Activated CD4-positive, CD25-positive, alpha-beta regulatory T cell (primary cell): ENCODE measurements at regions not wholly inside any gene's neighbourhood (a gene's known extent, or its start where the extent isn't known, plus 50 kb on each side); places are given as distances from the start of the nearest gene placed in this dataset.
A peak's percentile ranks its signal among the peaks of the same experiment; 100 is the strongest.

Source experiments
- DNase-seq, 4 experiments: peaks; one replicate each; lab custom pipeline; 2025; lab: John Stamatoyannopoulos, UW

DNA sequence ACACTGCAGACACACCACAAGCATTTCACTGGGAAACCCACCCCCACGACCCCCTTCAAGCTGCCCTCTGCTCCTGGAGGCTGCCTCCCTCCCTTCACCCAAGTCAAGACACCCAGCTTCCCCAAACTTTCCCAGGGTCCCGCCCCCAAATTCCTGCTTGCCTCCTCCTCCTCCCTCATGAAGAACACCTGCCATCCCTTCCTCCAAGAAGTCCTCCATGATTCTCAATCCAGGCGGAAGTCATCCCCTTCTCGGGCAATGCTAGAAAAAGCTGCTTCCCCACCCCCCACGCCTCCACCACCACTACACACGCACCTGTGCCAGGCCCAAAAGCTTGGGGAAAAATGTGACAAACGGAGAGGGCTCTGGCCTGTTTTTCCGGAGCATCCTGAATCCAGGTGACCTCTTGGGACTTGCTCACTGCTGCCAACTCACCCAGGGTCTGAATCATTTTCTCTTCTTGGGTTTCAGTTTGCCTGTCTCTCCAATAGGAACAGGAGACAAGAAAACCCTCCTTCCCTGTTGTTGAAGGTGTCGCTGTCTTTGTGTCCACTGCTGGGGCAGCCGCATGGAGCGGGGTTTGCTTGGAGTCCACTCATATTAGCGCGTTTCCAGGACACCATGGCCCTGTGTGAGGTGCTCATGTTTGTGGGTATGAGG lies 101.0 kb upstream of the CASZ1 start:
- no peak for DNase-seq

DNA sequence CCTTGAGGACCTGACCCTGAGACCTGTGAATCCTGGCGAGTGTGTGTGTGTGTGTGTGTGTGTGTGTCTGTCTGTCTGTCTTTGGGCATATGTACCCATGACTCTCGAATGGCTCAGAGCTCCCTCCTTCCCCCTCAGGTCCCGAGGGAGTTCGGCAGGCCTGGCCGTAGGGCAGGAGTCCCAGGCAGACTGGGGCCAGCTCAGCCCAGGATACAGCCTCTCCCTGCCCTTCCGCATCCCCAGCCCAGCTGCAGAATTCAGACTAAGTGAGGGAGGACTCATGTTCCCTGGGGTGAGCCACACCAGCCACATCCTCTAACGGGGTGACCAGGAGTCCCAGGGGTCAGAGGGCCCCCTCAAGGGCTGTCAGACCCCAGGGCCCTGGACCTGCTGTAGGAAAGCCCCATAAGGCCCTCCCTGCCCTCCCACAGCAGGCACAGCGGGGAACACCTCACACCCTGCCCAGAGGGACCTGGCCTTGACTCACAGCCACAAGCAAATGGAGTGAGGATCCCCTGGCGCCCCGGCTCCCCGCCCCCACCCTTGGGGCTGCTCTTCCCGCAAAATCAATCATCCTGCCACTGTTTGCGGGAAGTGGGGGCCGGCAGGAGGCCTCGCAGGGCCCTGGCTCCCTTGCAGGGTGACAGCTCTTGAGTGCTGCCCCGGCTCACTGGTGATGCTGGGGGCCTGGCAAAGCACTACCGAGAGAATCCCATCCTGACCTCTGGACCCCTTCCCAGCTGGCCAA lies 101.7 kb upstream of the CASZ1 start:
- DNase-seq: no peak

DNA sequence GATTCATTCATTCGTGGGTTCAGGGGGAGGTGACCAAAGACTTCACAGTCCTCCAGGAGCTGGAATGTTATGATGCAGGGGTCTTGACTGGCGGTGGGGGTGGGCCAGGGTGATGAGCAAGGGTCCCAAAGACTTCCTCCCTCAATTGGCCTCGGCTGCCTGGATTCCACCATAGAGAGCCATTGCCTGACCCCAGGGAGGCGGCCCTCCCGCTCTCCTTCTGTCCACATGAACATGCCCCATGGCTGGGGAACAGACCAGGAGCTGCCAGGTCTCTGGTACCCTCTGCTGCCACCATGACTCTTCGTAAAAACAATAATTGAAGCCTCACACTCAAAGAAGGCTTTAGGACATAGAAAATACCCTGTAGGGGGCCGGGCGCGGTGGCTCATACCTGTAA lies 102.5 kb upstream of the CASZ1 start:
- no peak for DNase-seq

DNA sequence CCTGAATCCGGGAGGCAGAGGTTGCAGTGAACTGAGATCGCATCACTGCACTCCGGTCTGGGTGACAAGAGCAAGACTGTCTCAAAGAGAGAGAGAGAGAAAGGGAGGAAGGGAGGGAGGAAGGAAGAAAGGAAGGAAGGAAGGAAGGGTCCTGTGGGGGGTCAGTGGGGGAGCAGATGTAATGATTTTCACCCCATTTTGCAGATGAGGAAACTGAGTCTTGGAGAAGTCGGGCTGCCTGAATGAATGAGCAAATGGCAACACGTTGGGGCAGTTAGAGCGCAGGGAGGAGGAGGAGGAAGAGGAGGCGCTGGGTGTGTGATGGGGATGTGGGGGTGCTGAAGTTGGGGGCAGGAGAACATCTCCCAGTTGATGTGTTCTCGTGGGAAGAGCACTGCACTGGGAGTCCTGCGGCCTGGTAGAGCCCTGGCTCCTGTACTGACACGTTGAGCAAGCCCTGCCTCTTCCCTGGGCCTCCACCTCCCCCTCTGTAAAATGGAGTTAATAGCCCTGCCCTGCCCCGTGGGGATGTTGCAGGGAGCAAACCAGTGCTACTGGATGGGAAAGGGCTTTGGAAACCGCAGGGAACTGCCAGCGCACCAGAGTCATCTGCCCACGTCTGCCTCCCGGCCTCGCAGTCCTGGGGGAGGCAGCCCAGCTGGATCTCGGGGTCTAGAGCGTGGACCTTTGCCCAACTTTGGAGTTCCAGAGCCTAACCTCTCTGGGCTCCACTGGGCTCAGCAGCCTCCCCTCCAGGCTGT lies 103.2 kb upstream of the CASZ1 start:
- no peak for DNase-seq

DNA sequence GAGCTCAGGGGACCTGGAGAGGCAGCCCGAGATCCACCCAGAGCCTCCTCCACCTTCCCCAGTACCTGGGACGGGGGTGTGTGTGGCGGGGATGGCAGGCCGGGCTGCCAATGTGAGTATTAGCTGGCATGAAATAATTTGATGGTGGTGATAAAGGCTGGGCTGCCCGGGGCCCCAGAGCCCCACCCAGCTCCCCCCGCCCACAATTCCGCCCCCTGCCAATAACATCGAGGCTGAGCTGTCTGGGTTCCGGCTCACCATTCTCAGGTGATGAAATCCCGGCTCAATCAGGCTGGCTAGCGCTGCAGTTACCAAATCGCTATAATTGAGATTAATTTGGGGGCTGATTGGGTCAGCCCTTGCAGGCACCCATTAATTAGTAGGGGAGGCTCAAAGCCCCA lies 103.8 kb upstream of the CASZ1 start:
- DNase-seq: no peak

DNA sequence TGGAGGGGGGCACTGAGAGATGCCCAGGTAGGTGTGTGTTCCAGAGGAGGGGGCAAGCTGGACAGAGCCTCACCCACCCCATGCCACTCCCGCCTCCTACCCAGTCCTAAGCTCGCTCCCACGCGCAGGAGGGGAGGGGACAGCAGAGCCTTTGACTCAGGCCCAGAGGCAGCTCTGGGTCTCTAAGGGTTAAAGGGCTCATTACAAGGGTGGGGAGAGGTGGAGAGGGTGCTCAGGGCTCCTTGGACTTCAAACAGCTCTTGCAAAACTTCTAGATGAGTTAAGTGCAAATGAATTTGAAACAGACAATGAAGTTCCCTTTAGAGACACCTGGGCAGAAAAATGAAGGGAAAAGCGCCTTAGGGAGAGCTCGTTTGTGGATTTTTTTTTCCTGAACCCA lies 104.2 kb upstream of the CASZ1 start:
- no peak for DNase-seq

DNA sequence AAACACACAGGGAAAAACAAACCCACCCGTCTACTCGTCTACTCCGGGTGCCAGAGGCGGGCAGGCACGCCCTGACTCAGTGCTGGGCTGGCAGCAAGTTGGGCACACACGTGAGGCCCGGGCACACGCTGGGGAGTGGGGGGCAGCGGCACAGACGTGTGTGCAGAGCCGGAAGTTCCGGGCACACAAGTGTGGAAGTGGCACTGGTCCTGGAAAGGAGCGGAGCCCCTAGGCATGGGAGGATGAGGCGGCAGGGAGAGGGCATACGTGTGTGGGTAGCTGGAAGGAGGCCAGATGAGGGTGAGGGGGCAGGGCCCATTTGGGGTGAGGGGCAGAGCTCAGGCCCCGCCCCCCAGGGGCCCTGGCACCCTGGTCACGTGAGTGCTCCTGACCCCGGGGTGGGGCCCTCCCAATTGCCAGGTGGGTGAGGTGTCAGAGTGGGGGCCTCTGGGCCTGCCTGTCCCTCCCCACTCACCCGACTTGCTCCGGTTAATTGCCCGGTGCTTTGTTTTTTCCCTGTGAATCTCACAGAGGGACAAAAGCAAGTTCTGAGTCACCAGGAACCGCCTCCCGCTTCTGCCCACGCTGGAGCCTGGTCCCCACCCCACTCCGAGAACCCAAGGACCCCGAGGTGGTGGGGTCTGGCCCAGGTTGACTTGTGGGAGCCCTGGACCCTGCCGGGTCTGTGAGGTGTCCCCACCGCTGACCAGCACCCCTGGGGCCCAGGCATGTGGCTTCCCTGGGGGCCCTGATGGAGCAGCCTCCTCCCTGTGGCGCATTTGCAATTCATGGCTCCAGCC lies 104.8 kb upstream of the CASZ1 start:
- no peak for DNase-seq

DNA sequence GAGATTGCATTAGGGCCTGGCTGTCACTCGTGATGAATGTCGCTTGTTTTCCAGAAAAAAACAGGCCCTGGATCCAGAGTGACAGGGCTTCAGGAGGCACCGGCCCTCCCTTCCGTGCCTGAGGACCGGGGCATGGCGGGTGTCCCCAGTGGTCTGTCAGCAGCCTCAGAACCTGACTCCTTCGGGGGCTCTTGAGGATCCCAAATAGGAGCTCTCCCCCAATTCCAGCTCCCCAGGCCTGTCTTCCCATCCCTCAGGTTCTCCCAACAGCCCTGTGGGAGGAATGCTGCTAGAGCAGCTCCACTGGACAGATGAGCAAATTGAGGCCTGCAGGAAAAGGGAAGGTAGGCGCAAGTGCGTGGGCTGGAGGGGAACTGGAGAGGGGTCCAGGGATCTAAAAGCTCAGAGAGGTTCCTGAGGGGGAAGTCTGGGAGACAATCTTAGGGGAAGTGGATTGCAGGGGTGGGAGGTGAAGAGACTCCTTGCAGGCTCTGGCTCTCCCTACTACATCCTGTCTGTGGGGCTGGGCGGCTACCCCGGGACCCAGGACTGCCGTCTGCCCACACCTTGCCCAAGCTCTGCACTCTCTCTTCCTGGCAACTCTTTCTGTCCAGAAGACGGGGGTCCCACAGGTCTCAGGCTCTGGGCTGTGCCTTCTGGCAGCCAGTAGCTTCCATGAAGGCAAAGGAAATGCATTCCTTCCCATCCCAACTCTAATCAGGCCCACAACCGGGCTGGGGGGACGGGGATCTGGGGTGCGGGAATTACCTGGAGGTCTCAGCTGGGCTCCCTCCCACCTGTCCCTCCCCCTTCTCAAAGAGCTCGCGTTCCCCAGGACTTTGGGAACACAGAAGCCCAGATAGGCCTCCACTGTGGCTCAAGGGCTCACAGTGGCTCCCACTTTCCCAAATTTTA lies 105.7 kb upstream of the CASZ1 start:
- DNase-seq: no peak

DNA sequence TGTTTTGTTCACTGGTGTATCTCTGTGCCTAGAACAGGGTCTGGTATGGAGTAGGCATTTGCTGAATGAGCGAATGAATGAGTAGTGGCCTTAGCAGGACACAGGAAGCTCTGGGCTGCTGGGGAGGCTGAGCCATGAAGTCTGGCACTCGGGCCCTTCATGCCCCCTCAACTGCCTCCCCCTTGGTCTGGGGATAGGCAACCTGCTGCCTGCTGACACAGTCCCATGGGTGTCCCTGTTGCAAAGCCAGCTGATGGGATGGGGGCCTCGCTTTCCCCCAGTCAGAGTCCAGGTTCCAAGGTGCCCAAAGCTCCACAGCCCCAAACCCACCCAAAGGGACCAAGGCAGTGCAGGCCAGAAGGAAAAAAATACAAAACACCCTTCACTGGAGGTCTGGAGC lies 107.0 kb upstream of the CASZ1 start:
- DNase-seq: no peak

DNA sequence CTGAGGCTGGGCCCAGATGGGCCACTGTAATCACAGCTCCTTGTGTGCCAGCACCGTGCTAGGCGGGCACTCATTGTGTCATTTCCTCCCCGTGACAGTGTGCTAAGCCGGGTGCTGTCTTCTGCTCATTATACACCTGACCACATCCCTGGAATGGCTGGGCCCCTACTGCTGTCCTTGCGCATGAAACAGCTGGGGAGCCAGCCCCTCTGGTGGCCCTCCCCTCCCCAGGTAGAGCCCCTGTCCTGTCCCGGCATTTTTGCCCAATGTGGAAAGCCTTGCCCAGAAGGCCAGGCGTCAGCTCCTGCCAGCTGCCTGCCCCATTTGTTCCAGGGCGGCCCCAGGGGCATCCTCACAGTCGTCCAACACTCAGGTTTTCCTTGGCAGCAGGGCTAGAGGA lies 107.4 kb upstream of the CASZ1 start:
- no peak for DNase-seq

DNA sequence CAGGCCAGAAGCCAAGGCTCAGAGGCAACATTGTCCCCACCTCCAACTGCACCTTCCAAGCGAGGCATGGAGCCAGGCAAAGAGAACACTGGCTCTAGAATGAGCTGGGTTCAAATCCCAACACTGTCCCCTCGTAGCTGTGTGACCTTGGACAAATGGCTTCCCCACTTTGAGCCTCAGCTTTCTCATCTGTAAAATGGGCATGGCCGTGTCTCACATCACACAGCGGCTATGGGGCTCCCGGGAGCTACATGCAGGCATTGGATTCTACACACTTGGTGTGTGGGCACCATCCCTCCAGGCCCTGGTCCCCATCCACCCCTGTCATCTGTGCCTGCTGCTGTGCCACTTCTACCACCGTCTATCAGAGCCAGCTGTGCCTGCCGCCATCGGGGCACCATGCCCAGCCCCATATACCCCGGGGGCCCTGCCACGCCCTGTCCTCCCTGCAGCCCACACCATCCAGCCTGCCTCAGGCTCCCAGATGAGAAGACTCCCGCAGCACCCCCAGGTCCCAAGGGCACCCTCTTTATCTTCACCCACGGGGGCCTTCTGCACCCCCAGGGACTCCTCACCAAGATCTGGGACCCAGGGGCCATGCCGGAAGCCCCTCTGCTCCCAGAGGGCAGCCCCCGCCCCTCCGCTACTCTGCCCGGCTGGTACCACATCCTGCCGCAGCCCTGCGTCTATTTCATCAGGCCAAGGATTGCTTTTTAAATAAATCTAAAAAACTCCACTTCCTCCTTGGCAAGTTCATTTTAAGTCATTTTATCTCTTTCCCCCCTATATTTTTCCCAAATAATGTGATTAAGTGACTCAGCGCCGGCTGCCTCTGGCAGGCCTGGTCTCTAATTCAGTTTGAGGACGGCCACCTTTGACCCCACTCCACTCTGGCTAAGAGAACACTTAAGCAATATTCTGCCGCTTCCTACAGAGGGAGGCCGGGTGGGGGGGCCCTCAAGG lies 107.8 kb upstream of the TARDBP start:
- DNase-seq: peak in 2 of 4 experiments; percentile 8 to 20

DNA sequence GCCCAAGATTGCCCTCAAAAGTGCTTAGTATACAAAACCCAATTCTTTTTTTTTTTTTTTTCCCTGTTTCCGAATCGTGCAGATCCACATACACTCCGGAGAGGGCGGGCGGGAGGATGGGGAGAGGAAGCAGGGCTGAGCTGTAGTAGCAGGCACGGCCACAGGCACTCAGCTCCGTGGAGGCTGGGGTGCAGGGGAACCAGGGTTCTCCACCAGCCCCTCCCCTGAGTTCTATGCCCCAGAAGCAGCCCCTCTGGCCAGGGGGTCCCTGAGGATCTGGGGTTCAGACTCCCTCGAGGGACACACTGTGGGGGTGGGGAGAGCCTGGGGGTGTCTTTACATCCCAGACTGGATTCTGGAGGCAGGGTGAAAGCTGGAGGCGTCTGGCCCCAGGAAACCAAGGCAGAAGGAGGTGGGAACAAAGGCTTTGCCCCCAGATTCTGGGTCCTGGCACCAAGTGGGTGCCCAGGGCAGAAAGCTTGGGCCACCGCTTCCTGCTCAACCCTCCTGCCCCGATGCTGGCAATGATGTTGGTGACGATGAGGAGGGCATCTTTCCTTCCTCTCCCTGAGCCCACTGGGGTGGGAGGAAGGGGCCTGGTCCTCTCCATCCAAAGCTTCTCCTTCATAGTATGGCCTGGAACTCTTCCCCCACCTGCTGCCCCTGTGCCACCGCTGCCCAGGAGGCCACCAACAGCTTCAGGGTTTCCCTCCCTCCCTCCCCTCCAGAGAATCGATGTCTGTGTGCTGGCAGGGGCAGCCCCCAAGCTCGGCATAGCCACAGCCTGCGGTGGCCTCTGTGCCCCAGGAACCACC lies 106.4 kb upstream of the TARDBP start:
- DNase-seq: no peak

DNA sequence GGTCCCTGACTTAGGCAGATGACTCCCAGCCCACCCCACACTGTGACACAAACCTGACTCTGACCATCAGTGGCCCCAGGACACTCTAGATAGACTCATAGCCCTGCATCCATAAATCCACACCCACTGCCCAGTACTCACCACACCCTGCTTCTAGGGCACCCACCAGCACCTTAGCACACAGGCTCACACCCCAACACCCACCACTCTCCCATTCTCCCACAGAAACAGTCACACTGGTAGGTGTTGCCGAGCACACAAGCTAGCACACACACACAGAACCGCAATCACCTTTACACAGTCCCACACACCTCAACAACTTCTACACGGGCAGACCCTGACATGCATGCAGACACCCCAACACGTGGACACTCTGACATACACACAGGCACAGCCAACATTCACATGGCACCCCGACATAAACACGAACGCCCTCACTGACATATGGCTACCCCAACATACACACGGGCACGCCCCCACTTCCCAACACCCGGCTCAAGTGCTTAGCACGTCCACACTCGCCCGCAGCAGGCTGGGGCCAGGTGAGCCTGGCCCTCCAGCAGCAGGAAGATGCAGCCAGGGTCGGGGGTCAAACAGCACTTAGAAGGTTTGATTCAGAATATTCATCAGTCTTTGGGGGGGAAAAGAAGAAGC lies 105.5 kb upstream of the TARDBP start:
- DNase-seq: no peak

DNA sequence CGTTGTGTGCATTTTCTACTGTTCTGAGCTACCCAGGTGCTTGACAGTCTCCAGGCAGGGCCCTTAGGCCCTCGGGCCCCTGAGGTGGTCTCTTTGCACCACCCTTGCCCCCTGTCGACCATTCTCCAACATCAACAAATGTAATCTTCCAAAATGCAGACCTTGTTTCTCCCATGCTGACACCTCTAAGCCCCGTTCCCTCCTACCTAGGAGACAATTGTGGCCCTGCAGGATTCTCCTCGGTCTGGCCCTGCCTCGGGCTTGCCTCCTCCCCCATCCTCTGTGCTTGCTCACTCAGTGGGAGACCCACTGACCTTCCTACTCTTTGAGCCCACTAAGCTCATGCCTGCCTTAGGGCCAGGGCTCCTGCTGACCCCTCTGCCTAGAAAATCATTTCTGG lies 104.2 kb upstream of the TARDBP start:
- no peak for DNase-seq

DNA sequence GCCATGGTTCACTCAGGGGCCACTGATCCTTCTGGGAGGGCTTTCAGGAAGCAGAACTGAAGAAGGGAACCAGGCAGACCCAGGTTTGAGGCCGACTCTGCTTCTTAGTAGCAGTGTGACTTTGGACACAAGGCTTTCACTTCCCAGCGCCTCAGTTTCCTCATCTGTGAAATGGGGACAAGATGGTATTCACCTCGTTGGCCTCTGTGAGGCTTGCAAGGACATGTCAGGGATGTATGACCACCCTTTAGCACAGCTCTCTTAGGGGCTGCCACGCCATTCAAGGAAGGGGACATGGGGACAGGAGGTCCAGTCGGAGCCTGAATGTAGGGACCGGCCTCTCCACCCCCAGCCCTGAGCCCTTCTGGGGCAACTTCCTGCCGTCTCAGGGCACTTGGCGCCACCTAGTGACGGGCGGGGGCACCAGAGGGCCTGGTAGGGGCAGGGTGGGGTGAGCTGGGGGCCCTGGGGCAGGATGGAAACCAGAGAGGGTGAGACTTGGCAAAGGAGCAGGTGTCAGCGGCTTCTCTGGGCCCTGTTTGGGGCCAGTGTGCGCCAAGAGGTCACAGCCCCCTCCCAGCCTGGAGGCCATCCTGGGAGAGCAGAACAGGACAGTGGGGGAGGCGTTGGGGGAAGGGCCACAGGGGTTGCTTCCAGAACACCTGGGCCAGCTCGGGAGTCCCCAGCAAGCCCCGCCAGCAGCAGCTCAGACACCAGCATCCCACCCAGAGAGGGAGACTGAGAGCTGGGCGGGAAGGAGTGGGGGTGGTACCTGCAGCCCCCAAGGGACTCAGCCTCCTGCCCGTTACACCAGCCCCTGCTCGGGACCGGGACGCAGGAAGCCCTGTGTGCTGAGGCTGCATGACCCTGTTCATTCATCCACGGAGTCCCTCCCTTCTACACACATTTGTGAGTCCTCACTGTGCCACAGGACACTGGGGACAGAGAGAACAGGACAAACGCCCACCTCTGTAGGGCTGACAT lies 102.5 kb upstream of the TARDBP start:
- peak; percentile 52 to 60 (median 57) for DNase-seq

DNA sequence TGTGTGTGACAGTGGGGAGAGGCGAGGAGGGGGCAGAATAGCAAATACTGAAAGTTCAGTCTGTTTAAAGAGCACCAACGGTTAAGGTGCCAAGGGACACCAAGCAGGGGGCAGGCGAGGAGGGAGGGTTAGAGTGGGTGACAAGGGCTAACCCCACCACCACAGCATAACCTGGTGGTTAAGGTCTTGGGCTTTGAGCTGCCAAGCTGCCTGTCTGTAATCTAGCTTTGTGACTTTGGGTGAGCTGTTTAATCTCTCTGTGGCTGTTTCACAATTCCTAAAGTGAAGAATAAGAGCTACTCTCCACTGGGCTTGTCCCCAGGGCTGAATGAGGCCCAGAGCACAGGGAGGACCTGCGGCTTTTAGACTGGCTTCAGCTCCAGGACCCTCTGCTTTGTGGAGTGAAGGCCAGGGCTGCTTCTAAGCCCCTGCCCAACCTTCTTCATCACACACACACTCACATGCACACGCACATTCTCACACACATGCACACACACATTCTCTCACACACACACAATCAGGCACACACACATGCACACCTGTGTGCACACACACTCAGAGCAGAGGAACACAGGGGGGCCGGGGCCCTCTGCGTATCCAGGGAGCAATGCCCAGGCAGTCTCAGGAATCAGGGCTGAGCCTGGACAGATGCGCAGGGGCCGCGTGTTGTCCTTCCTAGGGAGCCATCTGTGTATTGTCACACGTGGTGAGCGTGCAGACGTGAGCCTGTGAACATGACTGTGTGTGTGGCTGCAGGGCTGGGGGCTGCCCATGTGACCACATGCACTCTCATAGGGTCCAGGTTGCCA lies 101.6 kb upstream of the TARDBP start:
- DNase-seq: no peak
